ENCODE measurements at regions not wholly inside any gene's neighbourhood (a gene's known extent, or its start where the extent isn't known, plus 50 kb on each side); places are given as distances from the start of the nearest gene placed in this dataset.

DNA sequence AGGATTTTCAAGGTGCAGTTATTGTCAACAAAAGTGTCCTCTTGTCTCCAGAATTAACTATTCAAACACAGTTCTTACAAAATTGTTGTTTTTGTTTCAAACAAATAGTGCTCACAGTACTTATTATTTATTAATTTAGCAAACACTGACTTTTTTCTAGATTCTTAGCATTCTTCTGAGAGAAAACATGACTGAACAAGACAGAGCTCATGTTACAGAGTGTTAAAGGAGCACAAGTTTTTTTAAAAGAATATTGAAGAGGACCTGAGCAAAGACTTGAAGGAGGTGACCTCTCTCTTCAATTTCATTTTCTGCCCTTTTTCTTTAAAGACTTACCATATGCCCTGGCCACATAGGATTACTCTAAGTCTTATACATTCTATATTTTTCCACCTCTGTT is 2220.3 kb upstream of the AGA start:
- TF ChIP-seq CTCF (IDR thresholded peaks at IDR 0.05 in 4 of 5, conservative IDR thresholded peaks at IDR 0.05 in 1 of 5) (no peak), POLR2A (IDR thresholded peaks at IDR 0.05) (no peak)
- H3K36me3 ChIP-seq: no peaks in the 10 kb centered on the region
- no peaks in the 10 kb centered on the region for H3K27me3 ChIP-seq
- in situ Hi-C loops (cut with MboI; ENCODE audit: low sequenced_read_pairs in 4 of 4): no loop called here
- ATAC-seq: no peak
- H3K4me1 ChIP-seq: no peaks in the 10 kb centered on the region
- H3K27ac ChIP-seq: no peak overlapping the region
- H3K4me3 ChIP-seq: no peak overlapping the region
- DNase-seq: no peak
- intact Hi-C loops (cut with DNase I; ENCODE audit: low total_unique reads): no loop called here
- H3K9me3 ChIP-seq: no peaks in the 10 kb centered on the region

GRCh38 chr4:179663641-179664429 is 2221.6 kb upstream of the AGA start:
- H3K27me3 ChIP-seq: no peaks in the 10 kb centered on the region
- no peak overlapping the region for H3K4me3 ChIP-seq
- H3K27ac ChIP-seq: no peak overlapping the region
- in situ Hi-C loops (cut with MboI; ENCODE audit: low sequenced_read_pairs in 4 of 4) (no loop called here), intact Hi-C loops (cut with DNase I; ENCODE audit: low total_unique reads) (no loop called here)
- DNase-seq (no peak), ATAC-seq (no peak)
- H3K4me1 ChIP-seq: no peaks in the 10 kb centered on the region
- no peak for TF ChIP-seq POLR2A (IDR thresholded peaks at IDR 0.05)
- no peaks in the 10 kb centered on the region for H3K9me3 ChIP-seq
- H3K36me3 ChIP-seq: no peaks in the 10 kb centered on the region

- intact Hi-C loops (cut with DNase I; ENCODE audit: low total_unique reads): no loop called here
- TF ChIP-seq POLR2A (IDR thresholded peaks at IDR 0.05) (no peak), CTCF (IDR thresholded peaks at IDR 0.05 in 4 of 5, conservative IDR thresholded peaks at IDR 0.05 in 1 of 5) (no peak)
Observed at GRCh38 chr4:179664430-179665027, 2222.3 kb upstream of the AGA start.

DNA sequence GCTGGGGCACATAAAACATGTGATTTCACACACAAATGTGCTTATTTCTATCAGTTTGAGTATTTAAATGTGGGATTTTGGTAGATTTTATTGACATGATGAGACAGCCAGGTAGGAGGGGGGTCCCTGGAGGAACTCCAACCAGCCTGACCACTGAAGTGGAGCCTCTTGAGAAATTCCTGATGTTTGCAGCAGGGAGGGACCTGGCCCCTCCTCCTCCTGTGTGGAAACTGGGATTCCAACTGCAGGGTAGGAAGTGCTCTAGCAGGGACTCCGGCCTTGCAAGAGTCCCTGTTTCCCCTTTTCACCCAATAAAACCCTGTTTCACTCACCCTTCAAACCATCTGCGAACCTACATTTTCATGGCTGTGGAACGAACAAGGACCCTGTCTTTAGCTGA is 2224.0 kb upstream of the AGA start:
- intact Hi-C loops (cut with DNase I; ENCODE audit: low total_unique reads): no loop called here
- no peak for ATAC-seq
- no peaks in the 10 kb centered on the region for H3K36me3 ChIP-seq

More at GRCh38 chr4:179664430-179665027, 2222.3 kb upstream of the AGA start:
- H3K9me3 ChIP-seq: no peaks in the 10 kb centered on the region
- H3K36me3 ChIP-seq: no peaks in the 10 kb centered on the region
- H3K27ac ChIP-seq: no peak overlapping the region
- no peaks in the 10 kb centered on the region for H3K4me1 ChIP-seq
- ATAC-seq (no peak), DNase-seq (no peak)
- no peaks in the 10 kb centered on the region for H3K27me3 ChIP-seq
- H3K4me3 ChIP-seq: no peak overlapping the region
- in situ Hi-C loops (cut with MboI; ENCODE audit: low sequenced_read_pairs in 4 of 4): no loop called here

More for the DNA sequence above, 2224.0 kb upstream of the AGA start:
- TF ChIP-seq POLR2A (IDR thresholded peaks at IDR 0.05): no peak
- no peak for TF ChIP-seq CTCF (IDR thresholded peaks at IDR 0.05 in 4 of 5, conservative IDR thresholded peaks at IDR 0.05 in 1 of 5)
- H3K4me1 ChIP-seq: no peaks in the 10 kb centered on the region
- H3K27me3 ChIP-seq: no peaks in the 10 kb centered on the region
- no peaks in the 10 kb centered on the region for H3K9me3 ChIP-seq
- H3K4me3 ChIP-seq: no peak overlapping the region
- no peak for DNase-seq
- in situ Hi-C loops (cut with MboI; ENCODE audit: low sequenced_read_pairs in 4 of 4): no loop called here
- no peak overlapping the region for H3K27ac ChIP-seq

Measured in gastrocnemius medialis (tissue), 4 donors.